Keratinocyte (primary cell): ENCODE measurements at regions not wholly inside any gene's neighbourhood (a gene's known extent, or its start where the extent isn't known, plus 50 kb on each side); places are given as distances from the start of the nearest gene placed in this dataset.

Experiments used
- DNase-seq: peaks from one replicate; pipeline ENCODE4 v3.0.0-alpha.2; 2011; ENCODE audit warnings: low read depth, missing footprints, low spot score
- FAIRE-seq: peaks from 2 replicates; lab custom pipeline; 2011; peaks lifted over from hg19 to GRCh38; lab: Jason Lieb, UNC
- H2AFZ ChIP-seq: 2 replicates; pipeline ENCODE4 v1.6.0; 2012; ENCODE audit warnings: low read length, control low read depth, inconsistent platforms; ENCODE audit not compliant: control insufficient read depth
- H3K27ac ChIP-seq: 2 replicates; pipeline ENCODE4 v1.5.1; 2011; ENCODE audit warnings: low read length; ENCODE audit not compliant: control insufficient read depth, insufficient read depth
- H3K27me3 ChIP-seq: 3 replicates; pipeline ENCODE4 v1.6.0; 2011; ENCODE audit warnings: low read length; ENCODE audit not compliant: control insufficient read depth, insufficient read depth; ENCODE audit errors: extremely low read depth
- H3K36me3 ChIP-seq, 2 experiments: 2 replicates in 1 of 2; 3 replicates in 1 of 2; pipeline ENCODE4 v1.5.1; 2011; ENCODE audit warnings: low read length in 2 of 2, mild to moderate bottlenecking in 1 of 2; ENCODE audit not compliant: control insufficient read depth in 2 of 2, insufficient read depth in 2 of 2; ENCODE audit errors: extremely low read depth in 1 of 2
- H3K4me1 ChIP-seq: 3 replicates; pipeline ENCODE4 v1.5.1; 2011; ENCODE audit warnings: low read length; ENCODE audit not compliant: control insufficient read depth, insufficient read depth; ENCODE audit errors: extremely low read depth
- H3K4me2 ChIP-seq: 3 replicates; pipeline ENCODE4 v1.6.0; 2011; ENCODE audit warnings: low read depth, low read length; ENCODE audit not compliant: control insufficient read depth, insufficient read depth; ENCODE audit errors: extremely low read depth
- H3K4me3 ChIP-seq, 3 experiments: fragments of 200-600 bp in 1 of 3; sonication (generic) in 1 of 3; 2 replicates in 2 of 3; 3 replicates in 1 of 3; pipeline ENCODE4 v1.5.1; 2011 to 2016; ENCODE audit warnings: low read length in 3 of 3, mild to moderate bottlenecking in 3 of 3, control low read depth in 2 of 3, inconsistent platforms in 1 of 3, low read depth in 1 of 3, mixed read lengths in 1 of 3, mixed run types in 1 of 3, moderate library complexity in 1 of 3; ENCODE audit not compliant: control insufficient read depth in 2 of 3, insufficient read depth in 2 of 3; ENCODE audit errors: extremely low read depth in 1 of 3
- H3K79me2 ChIP-seq: 2 replicates; pipeline ENCODE4 v1.6.0; 2012; ENCODE audit warnings: low read length; ENCODE audit not compliant: control insufficient read depth, insufficient read depth
- H3K9ac ChIP-seq: 3 replicates; pipeline ENCODE4 v1.6.0; 2011; ENCODE audit warnings: low read length; ENCODE audit not compliant: control insufficient read depth, insufficient read depth; ENCODE audit errors: extremely low read depth
- H3K9me1 ChIP-seq: 3 replicates; pipeline ENCODE4 v1.6.0; 2011; ENCODE audit warnings: low read length; ENCODE audit not compliant: control insufficient read depth, insufficient read depth; ENCODE audit errors: extremely low read depth
- H3K9me3 ChIP-seq: 2 replicates; pipeline ENCODE4 v1.5.1; 2012; ENCODE audit warnings: low read depth, low read length; ENCODE audit not compliant: control insufficient read depth
- H4K20me1 ChIP-seq: 3 replicates; pipeline ENCODE4 v1.6.0; 2011; ENCODE audit warnings: low read length; ENCODE audit not compliant: control insufficient read depth, insufficient read depth; ENCODE audit errors: extremely low read depth
- EZH2 ChIP-seq: IDR thresholded peaks from one replicate; pipeline ENCODE4 v1.6.1; 2012; ENCODE audit warnings: inconsistent platforms, mild to moderate bottlenecking, low read length, moderate library complexity
- dilution Hi-C: fragments of 300-500 bp; cut with MboI; formaldehyde crosslinking; loops from one replicate; pipeline ENCODE4 v1.7.0; 2020; ENCODE audit warnings: low sequenced_read_pairs; ENCODE audit not compliant: extremely low pct_ligation_motif_present
- TF ChIP-seq, protein P1 (sequence below), 3 experiments: IDR thresholded peaks in 1 of 3; conservative IDR thresholded peaks in 1 of 3; optimal IDR thresholded peaks in 1 of 3; 2 replicates in 2 of 3; 3 replicates in 1 of 3; pipeline versions ENCODE3 to v1.5.1; 2011; ENCODE audit warnings: low read length in 3 of 3, mild to moderate bottlenecking in 3 of 3, moderate library complexity in 2 of 3, control low read depth in 1 of 3, inconsistent platforms in 1 of 3; ENCODE audit not compliant: insufficient read depth in 2 of 3; ENCODE audit errors: extremely low read depth in 1 of 3

DNA sequence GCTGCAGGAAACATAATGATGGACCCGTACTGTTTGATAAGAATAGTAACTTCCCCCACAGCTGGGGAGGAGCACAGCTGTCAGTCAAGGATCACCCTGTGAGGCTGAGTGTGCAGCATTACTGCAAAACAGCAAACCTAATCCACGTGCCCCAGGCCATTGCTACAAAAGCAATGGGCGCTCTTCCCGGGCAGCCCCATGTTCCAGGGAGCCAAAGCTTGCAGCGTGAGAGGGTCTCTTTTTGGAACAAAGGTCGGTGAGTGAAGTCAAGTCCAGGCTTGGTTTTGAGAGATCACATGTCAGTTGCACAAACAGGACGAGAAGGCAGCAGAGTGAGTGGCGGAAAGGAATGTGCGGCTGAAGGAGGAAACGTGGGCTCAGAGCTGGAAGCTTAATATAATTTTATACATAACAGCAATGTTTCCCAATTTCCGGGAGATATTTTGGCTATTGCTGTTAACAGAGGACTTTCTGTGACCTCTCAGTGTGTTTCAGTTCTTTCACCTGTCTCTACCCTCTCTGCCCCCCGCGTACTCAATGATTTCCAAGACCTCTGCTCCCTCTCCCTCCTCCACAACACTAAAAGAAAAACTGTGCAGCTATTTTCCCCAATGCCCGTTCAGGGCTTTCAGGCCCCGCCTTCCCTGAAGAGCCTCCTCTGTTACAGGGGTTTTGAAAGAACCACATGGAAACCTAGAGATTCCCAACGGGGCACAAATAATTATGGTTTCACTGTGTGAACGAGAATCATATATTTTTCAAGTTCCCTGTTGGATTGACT, 128.9 kb downstream of the MTPAP start:
- dilution Hi-C loops, result no loop called here
- Histone ChIP-seq H3K4me2 (peak overlapping the region; percentile 91), H3K9me3 (no peaks in the 10 kb centered on the region), H3K27me3 (no peaks in the 10 kb centered on the region), H3K27ac (no peak overlapping the region), H2AFZ (peak overlapping the region; percentile 95), H3K79me2 (no peaks in the 10 kb centered on the region), H3K4me1 (peaks cover 12% of the 10 kb centered on the region), H3K36me3 (no peaks in the 10 kb centered on the region), H4K20me1 (no peaks in the 10 kb centered on the region), H3K9me1 (no peaks in the 10 kb centered on the region), H3K4me3 (peak overlapping the region; percentile 7 to 62 (median 61)), H3K9ac (peak overlapping the region; percentile 36)
- TF ChIP-seq, protein P1, sequence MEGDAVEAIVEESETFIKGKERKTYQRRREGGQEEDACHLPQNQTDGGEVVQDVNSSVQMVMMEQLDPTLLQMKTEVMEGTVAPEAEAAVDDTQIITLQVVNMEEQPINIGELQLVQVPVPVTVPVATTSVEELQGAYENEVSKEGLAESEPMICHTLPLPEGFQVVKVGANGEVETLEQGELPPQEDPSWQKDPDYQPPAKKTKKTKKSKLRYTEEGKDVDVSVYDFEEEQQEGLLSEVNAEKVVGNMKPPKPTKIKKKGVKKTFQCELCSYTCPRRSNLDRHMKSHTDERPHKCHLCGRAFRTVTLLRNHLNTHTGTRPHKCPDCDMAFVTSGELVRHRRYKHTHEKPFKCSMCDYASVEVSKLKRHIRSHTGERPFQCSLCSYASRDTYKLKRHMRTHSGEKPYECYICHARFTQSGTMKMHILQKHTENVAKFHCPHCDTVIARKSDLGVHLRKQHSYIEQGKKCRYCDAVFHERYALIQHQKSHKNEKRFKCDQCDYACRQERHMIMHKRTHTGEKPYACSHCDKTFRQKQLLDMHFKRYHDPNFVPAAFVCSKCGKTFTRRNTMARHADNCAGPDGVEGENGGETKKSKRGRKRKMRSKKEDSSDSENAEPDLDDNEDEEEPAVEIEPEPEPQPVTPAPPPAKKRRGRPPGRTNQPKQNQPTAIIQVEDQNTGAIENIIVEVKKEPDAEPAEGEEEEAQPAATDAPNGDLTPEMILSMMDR (optimal IDR thresholded peaks at IDR 0.05 in 1 of 3, IDR thresholded peaks at IDR 0.05 in 1 of 3, conservative IDR thresholded peaks at IDR 0.05 in 1 of 3; ENCODE audit: extremely low read depth in 1 of 3, insufficient read depth in 2 of 3, low read length in 3 of 3), result no peak
- TF ChIP-seq EZH2, result no peak
- DNase-seq, result no peak
- peak; percentile 93 for FAIRE-seq

DNA sequence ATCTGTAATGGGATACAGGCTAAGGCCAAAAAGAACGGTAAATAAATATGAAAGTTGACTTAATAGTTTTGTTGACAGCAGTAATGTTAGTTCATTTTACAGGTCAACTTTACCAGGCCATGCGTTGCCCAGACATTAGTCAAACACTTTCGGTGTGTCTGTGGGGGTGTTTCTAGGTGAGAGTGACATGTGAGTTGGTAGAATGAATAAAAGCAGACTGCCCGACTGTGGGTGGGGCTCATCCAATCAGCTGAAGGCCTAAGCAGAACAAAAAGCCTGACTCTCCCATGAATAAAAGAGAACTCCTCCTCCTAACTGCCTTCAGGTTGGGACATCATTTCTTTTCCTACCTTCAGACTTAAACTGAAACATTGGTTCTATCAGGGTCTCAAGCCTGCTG, 132.3 kb downstream of the MTPAP start:
- no peaks in the 10 kb centered on the region for H3K79me2 ChIP-seq
- no peak overlapping the region for H3K9ac ChIP-seq
- H3K4me2 ChIP-seq, result no peak overlapping the region
- peaks cover 12% of the 10 kb centered on the region for H3K4me1 ChIP-seq
- no peaks in the 10 kb centered on the region for H3K9me1 ChIP-seq
- TF ChIP-seq EZH2, result no peak
- TF ChIP-seq, protein P1 (optimal IDR thresholded peaks at IDR 0.05 in 1 of 3, IDR thresholded peaks at IDR 0.05 in 1 of 3, conservative IDR thresholded peaks at IDR 0.05 in 1 of 3; ENCODE audit: extremely low read depth in 1 of 3, insufficient read depth in 2 of 3, low read length in 3 of 3), result no peak
- H4K20me1 ChIP-seq, result no peaks in the 10 kb centered on the region
- dilution Hi-C loops, result no loop called here
- no peaks in the 10 kb centered on the region for H3K27me3 ChIP-seq
- H3K36me3 ChIP-seq, result no peaks in the 10 kb centered on the region
- H3K4me3 ChIP-seq, result no peak overlapping the region
- no peaks in the 10 kb centered on the region for H3K9me3 ChIP-seq
- FAIRE-seq (no peak), DNase-seq (no peak)
- no peak overlapping the region for H2AFZ ChIP-seq
- no peak overlapping the region for H3K27ac ChIP-seq
